ENCODE measurements at regions not wholly inside any gene's neighbourhood (a gene's known extent, or its start where the extent isn't known, plus 50 kb on each side); places are given as distances from the start of the nearest gene placed in this dataset.

GRCh38 chr6:18674346-18674745 lies 287.2 kb downstream of the RNF144B start:
- no peak for DNase-seq (ENCODE audit: low read depth)

GRCh38 chr6:18675881-18676280 lies 288.7 kb downstream of the RNF144B start:
- no peak for DNase-seq (ENCODE audit: low read depth)

GRCh38 chr6:18676548-18676947 lies 289.4 kb downstream of the RNF144B start:
- no peak for DNase-seq (ENCODE audit: low read depth)

- DNase-seq (ENCODE audit: low read depth) = no peak
Measured at GRCh38 chr6:18680842-18681241, 293.7 kb downstream of the RNF144B start.

GRCh38 chr6:18681832-18682503 lies 294.8 kb downstream of the RNF144B start:
- DNase-seq (ENCODE audit: low read depth) = no peak

GRCh38 chr6:18684343-18684742 lies 297.2 kb downstream of the RNF144B start:
- no peak for DNase-seq (ENCODE audit: low read depth)

- no peak for DNase-seq (ENCODE audit: low read depth)
Measured at GRCh38 chr6:18692929-18693685, 306.0 kb downstream of the RNF144B start.

- DNase-seq (ENCODE audit: low read depth) = no peak
Measured at GRCh38 chr6:18693881-18694280, 306.7 kb downstream of the RNF144B start.

GRCh38 chr6:18703546-18703945 lies 316.4 kb downstream of the RNF144B start:
- no peak for DNase-seq (ENCODE audit: low read depth)

- no peak for DNase-seq (ENCODE audit: low read depth)
Measured at GRCh38 chr6:18707714-18708439, 320.7 kb downstream of the RNF144B start.

- no peak for DNase-seq (ENCODE audit: low read depth)
Measured at GRCh38 chr6:18712595-18712994, 325.4 kb downstream of the RNF144B start.

GRCh38 chr6:18720075-18720474 lies 332.9 kb downstream of the RNF144B start:
- DNase-seq (ENCODE audit: low read depth) = no peak

- DNase-seq (ENCODE audit: low read depth) = no peak
Measured at GRCh38 chr6:18724056-18724455, 336.9 kb downstream of the RNF144B start.

- DNase-seq (ENCODE audit: low read depth) = no peak
Measured at GRCh38 chr6:18725449-18725848, 338.3 kb downstream of the RNF144B start.

GRCh38 chr6:18733921-18734550 lies 346.9 kb downstream of the RNF144B start:
- DNase-seq (ENCODE audit: low read depth) = no peak

GRCh38 chr6:18741741-18742140 lies 354.6 kb downstream of the RNF144B start:
- DNase-seq (ENCODE audit: low read depth) = peak; percentile 4

- DNase-seq (ENCODE audit: low read depth) = peak; percentile 38
Measured at GRCh38 chr6:18742406-18742805, 355.3 kb downstream of the RNF144B start.

GRCh38 chr6:18746727-18747126 lies 359.6 kb downstream of the RNF144B start:
- no peak for DNase-seq (ENCODE audit: low read depth)

- no peak for DNase-seq (ENCODE audit: low read depth)
Measured at GRCh38 chr6:18748314-18748713, 361.2 kb downstream of the RNF144B start.

GRCh38 chr6:18752278-18753068 lies 365.3 kb downstream of the RNF144B start:
- no peak for DNase-seq (ENCODE audit: low read depth)

- no peak for DNase-seq (ENCODE audit: low read depth)
Measured at GRCh38 chr6:18753076-18753475, 365.9 kb downstream of the RNF144B start.

- DNase-seq (ENCODE audit: low read depth) = no peak
Measured at GRCh38 chr6:18763086-18763485, 375.9 kb downstream of the RNF144B start.

Data from iris pigment epithelial cell (primary cell).